GM23248 (cell line): ENCODE measurements at regions not wholly inside any gene's neighbourhood (a gene's known extent, or its start where the extent isn't known, plus 50 kb on each side); places are given as distances from the start of the nearest gene placed in this dataset.

Source experiments
- EZH2 ChIP-seq: fragments of 200-600 bp; sonication (generic); IDR thresholded peaks from 2 replicates; pipeline ENCODE4 v1.6.1; 2018; ENCODE audit warnings: antibody characterized with exemption, mild to moderate bottlenecking; ENCODE audit not compliant: insufficient read depth, poor library complexity, severe bottlenecking
- EZH2phosphoT487 ChIP-seq: fragments of 200-600 bp; sonication (generic); IDR thresholded peaks from 2 replicates; pipeline ENCODE4 v1.6.1; 2018; ENCODE audit warnings: antibody characterized with exemption, moderate library complexity, mild to moderate bottlenecking, low read depth; ENCODE audit not compliant: insufficient read depth

DNA sequence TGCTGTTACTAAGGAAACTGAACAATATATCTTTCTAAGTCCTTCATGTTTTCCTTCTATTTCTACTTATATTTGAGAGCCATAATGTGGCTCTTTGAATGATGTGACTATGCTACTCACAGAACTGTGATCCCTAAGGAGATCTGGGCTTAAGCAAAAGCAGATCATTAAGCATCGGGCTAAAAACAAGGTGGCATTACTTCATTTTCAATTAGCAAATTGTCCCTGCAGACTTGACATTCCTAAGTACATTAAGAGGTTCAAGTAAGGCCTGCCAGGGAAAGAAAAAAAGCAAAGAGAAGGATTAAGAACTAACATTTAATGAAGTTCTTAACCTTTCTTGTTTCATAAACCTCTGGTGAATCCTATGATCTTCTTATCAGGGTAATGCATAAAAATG, 447.6 kb downstream of the PDGFC start:
- no peak for TF ChIP-seq EZH2phosphoT487
- TF ChIP-seq EZH2: no peak
